GM20431 (cell line): ENCODE measurements at regions not wholly inside any gene's neighbourhood (a gene's known extent, or its start where the extent isn't known, plus 50 kb on each side); places are given as distances from the start of the nearest gene placed in this dataset.

ENCODE experiments used
- in situ Hi-C: fragments of 300-500 bp; cut with MseI, MboI; formaldehyde crosslinking; loops from one replicate; pipeline ENCODE4 v1.15.0; 2020; ENCODE audit warnings: low sequenced_read_pairs; ENCODE audit not compliant: unreplicated experiment

- in situ Hi-C loops, result no loop called here
Observed at GRCh38 chr19:27762933-27763332, 1450.0 kb downstream of the UQCRFS1 start.

GRCh38 chr19:27759896-27760295 lies 1453.1 kb downstream of the UQCRFS1 start:
- in situ Hi-C loops, result no loop called here

GRCh38 chr19:27758626-27759505 lies 1454.1 kb downstream of the UQCRFS1 start:
- in situ Hi-C loops, result no loop called here

GRCh38 chr19:27754700-27755099 lies 1458.3 kb downstream of the UQCRFS1 start:
- in situ Hi-C loops, result no loop called here

GRCh38 chr19:27753622-27754021 lies 1459.3 kb downstream of the UQCRFS1 start:
- in situ Hi-C loops, result no loop called here

GRCh38 chr19:27752530-27753184 lies 1460.3 kb downstream of the UQCRFS1 start:
- in situ Hi-C loops, result no loop called here

GRCh38 chr19:27751044-27751391 lies 1461.9 kb downstream of the UQCRFS1 start:
- in situ Hi-C loops, result no loop called here

GRCh38 chr19:27750391-27751043 lies 1462.4 kb downstream of the UQCRFS1 start:
- in situ Hi-C loops, result no loop called here

GRCh38 chr19:27748551-27749152 lies 1464.3 kb downstream of the UQCRFS1 start:
- in situ Hi-C loops, result no loop called here

- in situ Hi-C loops, result no loop called here
Observed at GRCh38 chr19:27746691-27747380, 1466.1 kb downstream of the UQCRFS1 start.

GRCh38 chr19:27745978-27746542 lies 1466.9 kb downstream of the UQCRFS1 start:
- in situ Hi-C loops, result no loop called here

- in situ Hi-C loops, result no loop called here
Observed at GRCh38 chr19:27744926-27745768, 1467.8 kb downstream of the UQCRFS1 start.

- in situ Hi-C loops, result no loop called here
Observed at GRCh38 chr19:27742041-27742440, 1470.9 kb downstream of the UQCRFS1 start.

- in situ Hi-C loops, result no loop called here
Observed at GRCh38 chr19:27741236-27741635, 1471.7 kb downstream of the UQCRFS1 start.

- in situ Hi-C loops, result no loop called here
Observed at GRCh38 chr19:27740396-27740795, 1472.6 kb downstream of the UQCRFS1 start.

- in situ Hi-C loops, result no loop called here
Observed at GRCh38 chr19:27738569-27739193, 1474.3 kb downstream of the UQCRFS1 start.

- in situ Hi-C loops, result no loop called here
Observed at GRCh38 chr19:27736225-27736624, 1476.7 kb downstream of the UQCRFS1 start.

GRCh38 chr19:27735314-27735713 lies 1477.6 kb downstream of the UQCRFS1 start:
- in situ Hi-C loops, result no loop called here
